ENCODE measurements at regions not wholly inside any gene's neighbourhood (a gene's known extent, or its start where the extent isn't known, plus 50 kb on each side); places are given as distances from the start of the nearest gene placed in this dataset.
"Not testable (repeated sequence)": the region's sequence is repeated elsewhere in the genome, so short reads cannot be mapped to it uniquely, and the experiment has no call there.

GRCh38 chr14:37726708-37727107, 131.3 kb downstream of the TTC6 start:
- DNase-seq (ENCODE audit: low read depth), result no peak
- H3K4me3 ChIP-seq (ENCODE audit: control insufficient read depth, low read depth, low read length), result no peak overlapping the region
- TF ChIP-seq CTCF (IDR thresholded peaks at IDR 0.05; ENCODE audit: control insufficient read depth, insufficient read depth, low read depth, low read length, missing control alignments), result no peak

- TF ChIP-seq CTCF (IDR thresholded peaks at IDR 0.05; ENCODE audit: control insufficient read depth, insufficient read depth, low read depth, low read length, missing control alignments), result no peak
- no peak overlapping the region for H3K4me3 ChIP-seq (ENCODE audit: control insufficient read depth, low read depth, low read length)
Measured at GRCh38 chr14:37729218-37729617, 133.8 kb downstream of the TTC6 start.

GRCh38 chr14:37731094-37731493, 135.7 kb downstream of the TTC6 start:
- H3K4me3 ChIP-seq (ENCODE audit: control insufficient read depth, low read depth, low read length), result no peak overlapping the region
- TF ChIP-seq CTCF (IDR thresholded peaks at IDR 0.05; ENCODE audit: control insufficient read depth, insufficient read depth, low read depth, low read length, missing control alignments), result no peak

More at GRCh38 chr14:37729218-37729617, 133.8 kb downstream of the TTC6 start:
- DNase-seq (ENCODE audit: low read depth), result no peak

GRCh38 chr14:37745657-37746056, 150.2 kb downstream of the TTC6 start:
- H3K4me3 ChIP-seq (ENCODE audit: control insufficient read depth, low read depth, low read length), result no peak overlapping the region
- DNase-seq (ENCODE audit: low read depth), result no peak
- no peak for TF ChIP-seq CTCF (IDR thresholded peaks at IDR 0.05; ENCODE audit: control insufficient read depth, insufficient read depth, low read depth, low read length, missing control alignments)

More at GRCh38 chr14:37731094-37731493, 135.7 kb downstream of the TTC6 start:
- no peak for DNase-seq (ENCODE audit: low read depth)

- no peak for DNase-seq (ENCODE audit: low read depth)
- TF ChIP-seq CTCF (IDR thresholded peaks at IDR 0.05; ENCODE audit: control insufficient read depth, insufficient read depth, low read depth, low read length, missing control alignments), result no peak
- no peak overlapping the region for H3K4me3 ChIP-seq (ENCODE audit: control insufficient read depth, low read depth, low read length)
Measured at GRCh38 chr14:37746140-37746832, 150.9 kb downstream of the TTC6 start.

GRCh38 chr14:37753459-37753858, 158.0 kb downstream of the TTC6 start:
- no peak for TF ChIP-seq CTCF (IDR thresholded peaks at IDR 0.05; ENCODE audit: control insufficient read depth, insufficient read depth, low read depth, low read length, missing control alignments)
- DNase-seq (ENCODE audit: low read depth), result no peak
- no peak overlapping the region for H3K4me3 ChIP-seq (ENCODE audit: control insufficient read depth, low read depth, low read length)

GRCh38 chr14:37760275-37760674, 164.8 kb downstream of the TTC6 start:
- not testable (repeated sequence) for DNase-seq (ENCODE audit: low read depth); H3K4me3 ChIP-seq (ENCODE audit: control insufficient read depth, low read depth, low read length)
